Neural cell (in vitro differentiated cells): ENCODE measurements at regions not wholly inside any gene's neighbourhood (a gene's known extent, or its start where the extent isn't known, plus 50 kb on each side); places are given as distances from the start of the nearest gene placed in this dataset.

ENCODE experiments used
- H2AFZ ChIP-seq: fragments of 200-600, 300-800 bp; sonication (generic), shearing (Covaris generic); 2 replicates; pipeline ENCODE4 v1.6.0; 2014; ENCODE audit warnings: low read depth, mild to moderate bottlenecking, antibody characterized with exemption, low read length, moderate library complexity
- H3F3A ChIP-seq: fragments of 200-600 bp; shearing (Covaris generic); 2 replicates; pipeline ENCODE4 v1.6.1; 2016; ENCODE audit warnings: mild to moderate bottlenecking, moderate library complexity, mixed read lengths, antibody characterized with exemption, low read length; ENCODE audit not compliant: insufficient read depth, poor library complexity, severe bottlenecking
- H3K27ac ChIP-seq: fragments of 200-600, 300-800 bp; sonication (generic), shearing (Covaris generic); 2 replicates; pipeline ENCODE4 v1.5.1; 2014; ENCODE audit warnings: mild to moderate bottlenecking, low read length, moderate library complexity
- H3K27me3 ChIP-seq: fragments of 300-800, 200-600 bp; sonication (generic), shearing (Covaris generic); 2 replicates; pipeline ENCODE4 v1.6.0; 2014; ENCODE audit warnings: mild to moderate bottlenecking, low read depth, low read length, moderate library complexity; ENCODE audit not compliant: insufficient read depth
- H3K36me3 ChIP-seq: fragments of 300-800, 200-600 bp; sonication (generic), shearing (Covaris generic); 2 replicates; pipeline ENCODE4 v1.5.1; 2014; ENCODE audit warnings: mild to moderate bottlenecking, antibody characterized with exemption, low read length, moderate library complexity; ENCODE audit not compliant: insufficient read depth
- H3K4me2 ChIP-seq: fragments of 300-800, 200-600 bp; sonication (generic), shearing (Covaris generic); 2 replicates; pipeline ENCODE4 v1.6.0; 2014; ENCODE audit warnings: mild to moderate bottlenecking, low read length
- H3K4me3 ChIP-seq: fragments of 300-800, 200-600 bp; sonication (generic), shearing (Covaris generic); 2 replicates; pipeline ENCODE4 v1.5.1; 2014; ENCODE audit warnings: mild to moderate bottlenecking, low read length, moderate library complexity
- H3K79me2 ChIP-seq: fragments of 200-600 bp; shearing (Covaris generic); replicated peaks from 2 replicates; pipeline ENCODE4 v1.6.0; 2014; ENCODE audit warnings: mild to moderate bottlenecking, low read length, moderate library complexity; ENCODE audit not compliant: insufficient read depth
- H3K9ac ChIP-seq: fragments of 300-800, 200-600 bp; sonication (generic), shearing (Covaris generic); 2 replicates; pipeline ENCODE4 v1.6.1; 2016; ENCODE audit warnings: mild to moderate bottlenecking, low read length, mixed read lengths
- H3K9me2 ChIP-seq: fragments of 200-600 bp; shearing (Covaris generic); 2 replicates; pipeline ENCODE4 v1.6.1; 2016; ENCODE audit warnings: mild to moderate bottlenecking, low read length, mixed read lengths; ENCODE audit not compliant: insufficient read depth
- H3K9me3 ChIP-seq: fragments of 200-600, 300-800 bp; sonication (generic), shearing (Covaris generic); 2 replicates; pipeline ENCODE4 v1.6.1; 2016; ENCODE audit warnings: mild to moderate bottlenecking, mixed run types, low read length, moderate library complexity, mixed read lengths
- H4K20me1 ChIP-seq: fragments of 200-600 bp; shearing (Covaris generic); 2 replicates; pipeline ENCODE4 v1.6.1; 2016; ENCODE audit warnings: mild to moderate bottlenecking, mixed run types; ENCODE audit not compliant: insufficient read depth
- EP300 ChIP-seq: fragments of 450-650 bp; conservative IDR thresholded peaks from 2 replicates; pipeline ENCODE4 v1.6.1; 2014; ENCODE audit warnings: antibody characterized with exemption, mild to moderate bottlenecking, moderate library complexity; ENCODE audit not compliant: poor library complexity, severe bottlenecking
- EZH2 ChIP-seq: fragments of 200-600, 300-800 bp; shearing (Covaris generic), sonication (generic); IDR thresholded peaks from 2 replicates; pipeline ENCODE4 v1.6.1; 2014; ENCODE audit warnings: antibody characterized with exemption, low read length, borderline replicate concordance, mild to moderate bottlenecking; ENCODE audit not compliant: insufficient read depth, poor library complexity, severe bottlenecking
- MXI1 ChIP-seq: fragments of 450-650 bp; conservative IDR thresholded peaks from 2 replicates; pipeline ENCODE4 v1.6.1; 2014; ENCODE audit warnings: antibody characterized with exemption, mild to moderate bottlenecking; ENCODE audit not compliant: poor library complexity, severe bottlenecking
- POLR2AphosphoS5 ChIP-seq: IDR thresholded peaks from 2 replicates; pipeline ENCODE4 v1.6.1; 2012
- RAD21 ChIP-seq: fragments of 450-650 bp; conservative IDR thresholded peaks from 2 replicates; pipeline ENCODE4 v1.6.1; 2014; ENCODE audit warnings: antibody characterized with exemption, mild to moderate bottlenecking, moderate library complexity
- SMC3 ChIP-seq: fragments of 450-650 bp; conservative IDR thresholded peaks from 2 replicates; pipeline ENCODE4 v1.6.1; 2014; ENCODE audit warnings: antibody characterized with exemption, mild to moderate bottlenecking, moderate library complexity; ENCODE audit not compliant: poor library complexity
- TAF1 ChIP-seq: IDR thresholded peaks from 2 replicates; pipeline ENCODE4 v1.6.1; 2012; ENCODE audit warnings: low read depth
- TF ChIP-seq, protein P1 (sequence below): fragments of 450-650 bp; IDR thresholded peaks from 2 replicates; pipeline ENCODE4 v1.5.1; 2014; ENCODE audit warnings: antibody characterized with exemption, mild to moderate bottlenecking, moderate library complexity; ENCODE audit not compliant: poor library complexity, severe bottlenecking
- TF ChIP-seq, protein P2 (sequence below): IDR thresholded peaks from 2 replicates; pipeline ENCODE4 v1.6.1; 2012; ENCODE audit warnings: borderline replicate concordance

DNA sequence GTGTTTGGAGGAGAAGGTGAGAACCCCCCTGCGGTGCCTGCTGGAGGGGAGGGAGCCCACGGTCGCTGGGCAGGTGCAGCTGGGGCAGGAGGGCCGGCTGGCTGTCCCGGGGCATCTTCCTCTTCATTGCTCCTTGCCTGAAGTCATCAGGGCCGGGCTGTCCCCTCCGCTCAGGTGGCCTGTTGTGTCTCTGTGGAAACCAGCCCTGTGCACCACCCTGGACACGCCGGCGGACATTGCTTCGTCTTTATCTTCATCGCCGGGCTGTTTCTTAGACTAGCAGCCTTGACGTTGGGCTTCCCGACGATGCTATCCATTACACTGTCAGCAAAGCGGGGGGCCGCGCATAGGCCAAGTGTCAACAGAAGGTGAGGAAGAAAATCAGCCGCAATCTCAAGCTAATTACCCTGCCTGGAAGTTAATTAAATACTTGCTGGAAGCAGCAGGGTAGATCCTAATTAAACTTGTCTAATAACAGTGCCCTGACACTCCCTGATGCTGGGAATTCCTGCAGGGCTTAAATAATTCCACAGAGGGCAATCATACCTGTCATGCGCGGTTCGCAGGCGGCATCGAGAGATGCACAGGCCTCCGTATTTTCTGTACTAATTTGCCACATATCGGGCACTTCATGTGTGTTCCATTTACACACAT is 111.4 kb upstream of the SOX1 start:
- Histone ChIP-seq H3K79me2 (no peaks in the 10 kb centered on the region), H3K9ac (no peak overlapping the region), H3K4me3 (no peak overlapping the region), H3K9me2 (no peaks in the 10 kb centered on the region), H3K27ac (no peak overlapping the region), H2AFZ (no peak overlapping the region), H3K36me3 (no peaks in the 10 kb centered on the region), H3K9me3 (no peaks in the 10 kb centered on the region), H3F3A (no peaks in the 10 kb centered on the region), H3K4me2 (no peak overlapping the region), H4K20me1 (no peaks in the 10 kb centered on the region), H3K27me3 (no peaks in the 10 kb centered on the region)
- TF ChIP-seq, protein P1, sequence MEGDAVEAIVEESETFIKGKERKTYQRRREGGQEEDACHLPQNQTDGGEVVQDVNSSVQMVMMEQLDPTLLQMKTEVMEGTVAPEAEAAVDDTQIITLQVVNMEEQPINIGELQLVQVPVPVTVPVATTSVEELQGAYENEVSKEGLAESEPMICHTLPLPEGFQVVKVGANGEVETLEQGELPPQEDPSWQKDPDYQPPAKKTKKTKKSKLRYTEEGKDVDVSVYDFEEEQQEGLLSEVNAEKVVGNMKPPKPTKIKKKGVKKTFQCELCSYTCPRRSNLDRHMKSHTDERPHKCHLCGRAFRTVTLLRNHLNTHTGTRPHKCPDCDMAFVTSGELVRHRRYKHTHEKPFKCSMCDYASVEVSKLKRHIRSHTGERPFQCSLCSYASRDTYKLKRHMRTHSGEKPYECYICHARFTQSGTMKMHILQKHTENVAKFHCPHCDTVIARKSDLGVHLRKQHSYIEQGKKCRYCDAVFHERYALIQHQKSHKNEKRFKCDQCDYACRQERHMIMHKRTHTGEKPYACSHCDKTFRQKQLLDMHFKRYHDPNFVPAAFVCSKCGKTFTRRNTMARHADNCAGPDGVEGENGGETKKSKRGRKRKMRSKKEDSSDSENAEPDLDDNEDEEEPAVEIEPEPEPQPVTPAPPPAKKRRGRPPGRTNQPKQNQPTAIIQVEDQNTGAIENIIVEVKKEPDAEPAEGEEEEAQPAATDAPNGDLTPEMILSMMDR, result no peak
- no peak for TF ChIP-seq MXI1
- no peak for TF ChIP-seq RAD21
- TF ChIP-seq POLR2AphosphoS5, result no peak
- no peak for TF ChIP-seq SMC3
- TF ChIP-seq TAF1, result no peak
- no peak for TF ChIP-seq EP300
- TF ChIP-seq, protein P2, sequence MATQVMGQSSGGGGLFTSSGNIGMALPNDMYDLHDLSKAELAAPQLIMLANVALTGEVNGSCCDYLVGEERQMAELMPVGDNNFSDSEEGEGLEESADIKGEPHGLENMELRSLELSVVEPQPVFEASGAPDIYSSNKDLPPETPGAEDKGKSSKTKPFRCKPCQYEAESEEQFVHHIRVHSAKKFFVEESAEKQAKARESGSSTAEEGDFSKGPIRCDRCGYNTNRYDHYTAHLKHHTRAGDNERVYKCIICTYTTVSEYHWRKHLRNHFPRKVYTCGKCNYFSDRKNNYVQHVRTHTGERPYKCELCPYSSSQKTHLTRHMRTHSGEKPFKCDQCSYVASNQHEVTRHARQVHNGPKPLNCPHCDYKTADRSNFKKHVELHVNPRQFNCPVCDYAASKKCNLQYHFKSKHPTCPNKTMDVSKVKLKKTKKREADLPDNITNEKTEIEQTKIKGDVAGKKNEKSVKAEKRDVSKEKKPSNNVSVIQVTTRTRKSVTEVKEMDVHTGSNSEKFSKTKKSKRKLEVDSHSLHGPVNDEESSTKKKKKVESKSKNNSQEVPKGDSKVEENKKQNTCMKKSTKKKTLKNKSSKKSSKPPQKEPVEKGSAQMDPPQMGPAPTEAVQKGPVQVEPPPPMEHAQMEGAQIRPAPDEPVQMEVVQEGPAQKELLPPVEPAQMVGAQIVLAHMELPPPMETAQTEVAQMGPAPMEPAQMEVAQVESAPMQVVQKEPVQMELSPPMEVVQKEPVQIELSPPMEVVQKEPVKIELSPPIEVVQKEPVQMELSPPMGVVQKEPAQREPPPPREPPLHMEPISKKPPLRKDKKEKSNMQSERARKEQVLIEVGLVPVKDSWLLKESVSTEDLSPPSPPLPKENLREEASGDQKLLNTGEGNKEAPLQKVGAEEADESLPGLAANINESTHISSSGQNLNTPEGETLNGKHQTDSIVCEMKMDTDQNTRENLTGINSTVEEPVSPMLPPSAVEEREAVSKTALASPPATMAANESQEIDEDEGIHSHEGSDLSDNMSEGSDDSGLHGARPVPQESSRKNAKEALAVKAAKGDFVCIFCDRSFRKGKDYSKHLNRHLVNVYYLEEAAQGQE, result no peak
- no peak for TF ChIP-seq EZH2

DNA sequence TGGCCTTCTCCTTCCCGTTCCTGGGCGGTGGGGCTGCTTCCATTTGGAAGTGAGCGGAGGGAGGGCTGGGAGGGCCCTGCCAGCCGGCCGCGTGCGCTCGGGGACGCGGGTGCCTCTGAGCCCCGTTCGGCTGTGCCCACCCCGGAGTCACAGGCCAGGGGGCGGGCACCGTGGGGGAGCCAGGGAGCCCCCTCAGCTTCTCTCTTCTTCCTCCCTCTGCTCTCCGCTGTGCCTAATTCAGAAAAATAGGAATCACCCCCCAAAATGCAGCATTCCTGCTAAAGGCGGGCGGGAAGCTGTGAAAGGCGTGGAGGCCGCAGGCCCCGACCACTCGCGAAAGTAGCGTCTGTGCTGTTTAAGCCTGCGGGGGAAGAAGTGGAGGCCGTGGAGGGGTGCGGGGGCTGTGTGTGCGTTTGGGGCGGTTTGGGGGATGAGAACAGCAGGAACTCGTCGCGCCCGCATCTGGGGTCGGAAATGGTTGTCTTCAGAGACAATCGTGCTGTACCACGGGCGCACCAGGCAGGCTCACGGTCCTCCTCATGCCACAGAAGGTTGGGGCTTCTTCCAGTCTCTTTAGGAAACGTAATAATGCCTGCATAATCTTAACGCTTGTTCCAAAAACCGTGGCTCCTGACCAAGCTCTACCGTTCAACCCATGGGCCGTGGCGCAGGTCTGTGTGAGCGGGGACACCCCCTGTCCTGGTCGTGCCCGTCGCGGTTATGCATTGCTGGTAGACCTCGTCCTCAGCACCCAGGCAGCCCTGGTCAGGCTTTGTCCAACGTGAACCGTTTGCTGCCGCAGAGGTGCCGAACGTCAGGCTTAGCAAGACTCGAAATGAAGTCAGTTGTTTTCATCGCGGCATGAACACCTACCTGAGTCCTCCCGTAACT is 110.4 kb upstream of the SOX1 start:
- TF ChIP-seq, protein P2, result no peak
- TF ChIP-seq SMC3 (no peak), TAF1 (no peak), POLR2AphosphoS5 (no peak), EZH2 (no peak), EP300 (no peak), RAD21 (no peak), MXI1 (no peak)
- TF ChIP-seq, protein P1, result no peak
- Histone ChIP-seq H3K27me3 (no peaks in the 10 kb centered on the region), H4K20me1 (no peaks in the 10 kb centered on the region), H3K9ac (no peak overlapping the region), H3K9me2 (no peaks in the 10 kb centered on the region), H2AFZ (no peak overlapping the region), H3K9me3 (no peaks in the 10 kb centered on the region), H3K79me2 (no peaks in the 10 kb centered on the region), H3K4me3 (no peak overlapping the region), H3K27ac (no peak overlapping the region), H3F3A (no peaks in the 10 kb centered on the region), H3K4me2 (no peak overlapping the region), H3K36me3 (no peaks in the 10 kb centered on the region)
